OCI-LY7 (cell line): ENCODE measurements at regions not wholly inside any gene's neighbourhood (a gene's known extent, or its start where the extent isn't known, plus 50 kb on each side); places are given as distances from the start of the nearest gene placed in this dataset.

ENCODE experiments used
- BruUV-seq: library from RNA; stranded (reverse); fragments of 400-500 nt; replicated peaks from 2 replicates; lab custom pipeline; 2021; lab: Mats Ljungman, UMichigan
- CTCF ChIA-PET: fragments of 300-600 bp; sonication (Branson Sonifier 250); formaldehyde crosslinking; loops from one replicate; lab custom pipeline; 2022; ENCODE audit warnings: antibody characterized with exemption; ENCODE audit not compliant: unreplicated experiment; lab: Charles Lee
- POLR2A ChIA-PET: fragments of 300-600 bp; sonication (Branson Sonifier 250); formaldehyde crosslinking; loops from one replicate; lab custom pipeline; 2022; ENCODE audit warnings: antibody characterized with exemption; lab: Charles Lee
- DNase-seq: peaks from one replicate; pipeline ENCODE4 v3.0.0-alpha.2; 2015; ENCODE audit warnings: low spot score
- H2AFZ ChIP-seq: fragments of 200-600 bp; sonication (generic), shearing (Covaris generic); 2 replicates; pipeline ENCODE4 v1.6.1; 2014; ENCODE audit warnings: mild to moderate bottlenecking, antibody characterized with exemption, low read length, moderate library complexity
- H3K27ac ChIP-seq: fragments of 200-600 bp; sonication (generic); 2 replicates; pipeline ENCODE4 v1.5.1; 2014; ENCODE audit warnings: mixed run types, low read depth, mild to moderate bottlenecking, moderate library complexity, low read length, inconsistent platforms; ENCODE audit not compliant: poor library complexity, severe bottlenecking
- H3K36me3 ChIP-seq: fragments of 200-600 bp; sonication (generic); 2 replicates; pipeline ENCODE4 v1.6.1; 2014; ENCODE audit warnings: mild to moderate bottlenecking, antibody characterized with exemption, low read length, moderate library complexity, mixed read lengths; ENCODE audit not compliant: insufficient read depth
- H3K4me1 ChIP-seq: fragments of 200-600 bp; sonication (generic); 2 replicates; pipeline ENCODE4 v1.5.1; 2014; ENCODE audit warnings: mild to moderate bottlenecking, low read length; ENCODE audit not compliant: insufficient read depth, poor library complexity, severe bottlenecking
- H3K4me2 ChIP-seq: fragments of 200-600 bp; sonication (generic); 2 replicates; pipeline ENCODE4 v1.6.1; 2014; ENCODE audit warnings: mild to moderate bottlenecking, low read length
- H3K4me3 ChIP-seq: fragments of 200-600 bp; sonication (generic); 2 replicates; pipeline ENCODE4 v1.5.1; 2014; ENCODE audit warnings: mild to moderate bottlenecking, low read depth, low read length; ENCODE audit not compliant: poor library complexity, severe bottlenecking
- H3K79me2 ChIP-seq: fragments of 200-600 bp; sonication (generic); 2 replicates; pipeline ENCODE4 v1.6.1; 2016; ENCODE audit warnings: low read depth, mild to moderate bottlenecking, low read length, moderate library complexity, mixed read lengths; ENCODE audit not compliant: insufficient read depth
- H3K9me2 ChIP-seq: fragments of 200-600 bp; sonication (generic); 2 replicates; pipeline ENCODE4 v1.6.1; 2016; ENCODE audit warnings: mild to moderate bottlenecking, low read length, mixed read lengths; ENCODE audit not compliant: insufficient read depth
- H3K9me3 ChIP-seq: fragments of 200-600 bp; sonication (generic); 2 replicates; pipeline ENCODE4 v1.6.1; 2014; ENCODE audit warnings: mild to moderate bottlenecking, mixed run types, low read length, mixed read lengths
- H4K20me1 ChIP-seq: fragments of 200-600 bp; sonication (generic); 2 replicates; pipeline ENCODE4 v1.6.1; 2014; ENCODE audit warnings: mild to moderate bottlenecking, antibody characterized with exemption, low read length, moderate library complexity, mixed read lengths; ENCODE audit not compliant: insufficient read depth
- EZH2phosphoT487 ChIP-seq: fragments of 200-600 bp; sonication (generic); IDR thresholded peaks from 2 replicates; pipeline ENCODE4 v1.6.1; 2018; ENCODE audit warnings: low read depth, borderline replicate concordance, mild to moderate bottlenecking, mixed run types, antibody characterized with exemption, low read length, moderate library complexity, mixed read lengths
- intact Hi-C: fragments of 100-400 bp; cut with micrococcal nuclease; formaldehyde crosslinking; loops from one replicate; pipeline ENCODE4 v1.10.0; 2022; ENCODE audit not compliant: unreplicated experiment
- TF ChIP-seq, protein P1 (sequence below): fragments of 200-600 bp; sonication (generic); conservative IDR thresholded peaks from 2 replicates; pipeline ENCODE4 v1.5.1; 2014; ENCODE audit warnings: mild to moderate bottlenecking, antibody characterized with exemption, low read length, moderate library complexity, mixed read lengths

- no peak for DNase-seq
- H3K36me3 ChIP-seq = no peaks in the 10 kb centered on the region
- ChIA-PET POLR2A (interaction anchor here (0.7 kb wide), 1 partner anchor 720 kb away, joined by 3 read pairs; no protein-coding TSS in a partner anchor), CTCF (no interaction called here)
- no peak overlapping the region for H3K4me3 ChIP-seq
- no peaks in the 10 kb centered on the region for H3K4me1 ChIP-seq
- no peaks in the 10 kb centered on the region for H3K9me2 ChIP-seq
- no peak overlapping the region for H2AFZ ChIP-seq
- no peaks in the 10 kb centered on the region for H3K79me2 ChIP-seq
- H3K27ac ChIP-seq = no peak overlapping the region
- BruUV-seq = no TSS peak
- no peaks in the 10 kb centered on the region for H4K20me1 ChIP-seq
- intact Hi-C loops = no loop called here
- TF ChIP-seq, protein P1, sequence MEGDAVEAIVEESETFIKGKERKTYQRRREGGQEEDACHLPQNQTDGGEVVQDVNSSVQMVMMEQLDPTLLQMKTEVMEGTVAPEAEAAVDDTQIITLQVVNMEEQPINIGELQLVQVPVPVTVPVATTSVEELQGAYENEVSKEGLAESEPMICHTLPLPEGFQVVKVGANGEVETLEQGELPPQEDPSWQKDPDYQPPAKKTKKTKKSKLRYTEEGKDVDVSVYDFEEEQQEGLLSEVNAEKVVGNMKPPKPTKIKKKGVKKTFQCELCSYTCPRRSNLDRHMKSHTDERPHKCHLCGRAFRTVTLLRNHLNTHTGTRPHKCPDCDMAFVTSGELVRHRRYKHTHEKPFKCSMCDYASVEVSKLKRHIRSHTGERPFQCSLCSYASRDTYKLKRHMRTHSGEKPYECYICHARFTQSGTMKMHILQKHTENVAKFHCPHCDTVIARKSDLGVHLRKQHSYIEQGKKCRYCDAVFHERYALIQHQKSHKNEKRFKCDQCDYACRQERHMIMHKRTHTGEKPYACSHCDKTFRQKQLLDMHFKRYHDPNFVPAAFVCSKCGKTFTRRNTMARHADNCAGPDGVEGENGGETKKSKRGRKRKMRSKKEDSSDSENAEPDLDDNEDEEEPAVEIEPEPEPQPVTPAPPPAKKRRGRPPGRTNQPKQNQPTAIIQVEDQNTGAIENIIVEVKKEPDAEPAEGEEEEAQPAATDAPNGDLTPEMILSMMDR = no peak
- TF ChIP-seq EZH2phosphoT487 = no peak
- no peak overlapping the region for H3K4me2 ChIP-seq
- no peaks in the 10 kb centered on the region for H3K9me3 ChIP-seq
Observed at GRCh38 chr16:85167589-85168537, 55.6 kb upstream of the CIBAR2 start.

GRCh38 chr16:85168732-85169256, 56.5 kb upstream of the CIBAR2 start:
- H3K27ac ChIP-seq = no peak overlapping the region
- no peak overlapping the region for H3K4me3 ChIP-seq
- no peaks in the 10 kb centered on the region for H3K79me2 ChIP-seq
- H3K4me1 ChIP-seq = no peaks in the 10 kb centered on the region
- no peaks in the 10 kb centered on the region for H3K36me3 ChIP-seq
- DNase-seq = no peak
- no peak overlapping the region for H3K4me2 ChIP-seq
- no TSS peak for BruUV-seq
- TF ChIP-seq EZH2phosphoT487 = no peak
- TF ChIP-seq, protein P1 = no peak
- intact Hi-C loops = no loop called here
- CTCF ChIA-PET = no interaction called here
- no peaks in the 10 kb centered on the region for H4K20me1 ChIP-seq
- H3K9me2 ChIP-seq = no peaks in the 10 kb centered on the region
- POLR2A ChIA-PET = no interaction called here
- no peak overlapping the region for H2AFZ ChIP-seq
- H3K9me3 ChIP-seq = no peaks in the 10 kb centered on the region
